IPS-20b (cell line): ENCODE measurements at regions not wholly inside any gene's neighbourhood (a gene's known extent, or its start where the extent isn't known, plus 50 kb on each side); places are given as distances from the start of the nearest gene placed in this dataset.

Experiments
- H3K27ac ChIP-seq: one replicate; pipeline ENCODE4 v1.5.1; 2013; ENCODE audit warnings: low read length
- H3K27me3 ChIP-seq: 2 replicates; pipeline ENCODE4 v1.6.1; 2013; ENCODE audit warnings: mild to moderate bottlenecking, low read length, inconsistent platforms; ENCODE audit not compliant: insufficient read depth
- H3K36me3 ChIP-seq: 2 replicates; pipeline ENCODE4 v1.6.1; 2013; ENCODE audit warnings: low read depth, mild to moderate bottlenecking, inconsistent platforms, low read length, moderate library complexity; ENCODE audit not compliant: insufficient read depth
- H3K4me1 ChIP-seq: 2 replicates; pipeline ENCODE4 v1.6.1; 2013; ENCODE audit warnings: mild to moderate bottlenecking, control low read depth, inconsistent platforms, low read length, moderate library complexity; ENCODE audit not compliant: insufficient read depth
- H3K4me3 ChIP-seq: 2 replicates; pipeline ENCODE4 v1.5.1; 2013; ENCODE audit warnings: mild to moderate bottlenecking, low read length, inconsistent platforms
- H3K9ac ChIP-seq: 2 replicates; pipeline ENCODE4 v1.6.1; 2013; ENCODE audit warnings: low read depth, mild to moderate bottlenecking, inconsistent platforms, low read length, moderate library complexity
- H3K9me3 ChIP-seq: 2 replicates; pipeline ENCODE4 v1.6.1; 2013; ENCODE audit warnings: mild to moderate bottlenecking, low read depth, low read length, inconsistent platforms; ENCODE audit not compliant: insufficient read depth

GRCh38 chr6:156379392-156380289 is 397.5 kb upstream of the ARID1B start:
- Histone ChIP-seq H3K9ac (no peak overlapping the region), H3K4me1 (no peaks in the 10 kb centered on the region), H3K9me3 (no peaks in the 10 kb centered on the region), H3K4me3 (no peak overlapping the region), H3K27ac (no peak overlapping the region), H3K27me3 (no peaks in the 10 kb centered on the region), H3K36me3 (no peaks in the 10 kb centered on the region)

GRCh38 chr6:156378853-156379252 is 398.3 kb upstream of the ARID1B start:
- Histone ChIP-seq H3K9me3 (no peaks in the 10 kb centered on the region), H3K27me3 (no peaks in the 10 kb centered on the region), H3K4me1 (no peaks in the 10 kb centered on the region), H3K4me3 (no peak overlapping the region), H3K36me3 (no peaks in the 10 kb centered on the region), H3K9ac (no peak overlapping the region), H3K27ac (no peak overlapping the region)

- H3K4me3 ChIP-seq: no peak overlapping the region
- no peak overlapping the region for H3K9ac ChIP-seq
- H3K27ac ChIP-seq: no peak overlapping the region
- H3K27me3 ChIP-seq: no peaks in the 10 kb centered on the region
- no peaks in the 10 kb centered on the region for H3K9me3 ChIP-seq
- no peaks in the 10 kb centered on the region for H3K4me1 ChIP-seq
- H3K36me3 ChIP-seq: no peaks in the 10 kb centered on the region
Measured at GRCh38 chr6:156376091-156376490, 401.1 kb upstream of the ARID1B start.

- Histone ChIP-seq H3K36me3 (no peaks in the 10 kb centered on the region), H3K9ac (no peak overlapping the region), H3K27ac (no peak overlapping the region), H3K9me3 (no peaks in the 10 kb centered on the region; the same call in 1 of the 2 replicates), H3K4me3 (no peak overlapping the region), H3K4me1 (no peaks in the 10 kb centered on the region), H3K27me3 (no peaks in the 10 kb centered on the region)
Measured at GRCh38 chr6:156359912-156360311, 417.3 kb upstream of the ARID1B start.

- Histone ChIP-seq H3K27ac (no peak overlapping the region), H3K4me1 (no peaks in the 10 kb centered on the region), H3K9ac (no peak overlapping the region), H3K4me3 (no peak overlapping the region), H3K27me3 (no peaks in the 10 kb centered on the region), H3K9me3 (no peaks in the 10 kb centered on the region), H3K36me3 (no peaks in the 10 kb centered on the region)
Measured at GRCh38 chr6:156352861-156353260, 424.3 kb upstream of the ARID1B start.

GRCh38 chr6:156351346-156351966 is 425.7 kb upstream of the ARID1B start:
- H3K9ac ChIP-seq: no peak overlapping the region
- H3K36me3 ChIP-seq: no peaks in the 10 kb centered on the region
- no peak overlapping the region for H3K27ac ChIP-seq
- H3K27me3 ChIP-seq: no peaks in the 10 kb centered on the region
- H3K4me1 ChIP-seq: no peaks in the 10 kb centered on the region
- no peaks in the 10 kb centered on the region for H3K9me3 ChIP-seq
- H3K4me3 ChIP-seq: no peak overlapping the region

GRCh38 chr6:156350337-156350736 is 426.8 kb upstream of the ARID1B start:
- Histone ChIP-seq H3K9ac (no peak overlapping the region), H3K36me3 (no peaks in the 10 kb centered on the region), H3K4me1 (no peaks in the 10 kb centered on the region), H3K4me3 (no peak overlapping the region), H3K27ac (no peak overlapping the region), H3K27me3 (no peaks in the 10 kb centered on the region), H3K9me3 (no peaks in the 10 kb centered on the region)

GRCh38 chr6:156348849-156349248 is 428.3 kb upstream of the ARID1B start:
- Histone ChIP-seq H3K36me3 (no peaks in the 10 kb centered on the region), H3K9me3 (no peaks in the 10 kb centered on the region), H3K4me3 (no peak overlapping the region), H3K4me1 (no peaks in the 10 kb centered on the region), H3K9ac (no peak overlapping the region), H3K27me3 (no peaks in the 10 kb centered on the region), H3K27ac (no peak overlapping the region)

GRCh38 chr6:156348424-156348823 is 428.8 kb upstream of the ARID1B start:
- Histone ChIP-seq H3K9me3 (no peaks in the 10 kb centered on the region), H3K9ac (no peak overlapping the region), H3K36me3 (no peaks in the 10 kb centered on the region), H3K27me3 (no peaks in the 10 kb centered on the region), H3K4me3 (no peak overlapping the region), H3K4me1 (no peaks in the 10 kb centered on the region), H3K27ac (no peak overlapping the region)

- no peak overlapping the region for H3K27ac ChIP-seq
- no peaks in the 10 kb centered on the region for H3K4me1 ChIP-seq
- no peaks in the 10 kb centered on the region for H3K9me3 ChIP-seq
- no peaks in the 10 kb centered on the region for H3K27me3 ChIP-seq
- H3K36me3 ChIP-seq: no peaks in the 10 kb centered on the region
- no peak overlapping the region for H3K4me3 ChIP-seq
- no peak overlapping the region for H3K9ac ChIP-seq
Measured at GRCh38 chr6:156347656-156348055, 429.5 kb upstream of the ARID1B start.

- Histone ChIP-seq H3K36me3 (no peaks in the 10 kb centered on the region), H3K9me3 (no peaks in the 10 kb centered on the region), H3K4me3 (no peak overlapping the region), H3K9ac (no peak overlapping the region), H3K27me3 (no peaks in the 10 kb centered on the region), H3K4me1 (no peaks in the 10 kb centered on the region), H3K27ac (no peak overlapping the region)
Measured at GRCh38 chr6:156347246-156347645, 429.9 kb upstream of the ARID1B start.

- Histone ChIP-seq H3K4me3 (no peak overlapping the region), H3K27me3 (no peaks in the 10 kb centered on the region), H3K27ac (no peak overlapping the region), H3K9me3 (no peaks in the 10 kb centered on the region), H3K36me3 (no peaks in the 10 kb centered on the region), H3K9ac (no peak overlapping the region), H3K4me1 (no peaks in the 10 kb centered on the region)
Measured at GRCh38 chr6:156345700-156346099, 431.5 kb upstream of the ARID1B start.
